ENCODE measurements at regions not wholly inside any gene's neighbourhood (a gene's known extent, or its start where the extent isn't known, plus 50 kb on each side); places are given as distances from the start of the nearest gene placed in this dataset.
"Not testable (repeated sequence)": the region's sequence is repeated elsewhere in the genome, so short reads cannot be mapped to it uniquely, and the experiment has no call there.

DNA sequence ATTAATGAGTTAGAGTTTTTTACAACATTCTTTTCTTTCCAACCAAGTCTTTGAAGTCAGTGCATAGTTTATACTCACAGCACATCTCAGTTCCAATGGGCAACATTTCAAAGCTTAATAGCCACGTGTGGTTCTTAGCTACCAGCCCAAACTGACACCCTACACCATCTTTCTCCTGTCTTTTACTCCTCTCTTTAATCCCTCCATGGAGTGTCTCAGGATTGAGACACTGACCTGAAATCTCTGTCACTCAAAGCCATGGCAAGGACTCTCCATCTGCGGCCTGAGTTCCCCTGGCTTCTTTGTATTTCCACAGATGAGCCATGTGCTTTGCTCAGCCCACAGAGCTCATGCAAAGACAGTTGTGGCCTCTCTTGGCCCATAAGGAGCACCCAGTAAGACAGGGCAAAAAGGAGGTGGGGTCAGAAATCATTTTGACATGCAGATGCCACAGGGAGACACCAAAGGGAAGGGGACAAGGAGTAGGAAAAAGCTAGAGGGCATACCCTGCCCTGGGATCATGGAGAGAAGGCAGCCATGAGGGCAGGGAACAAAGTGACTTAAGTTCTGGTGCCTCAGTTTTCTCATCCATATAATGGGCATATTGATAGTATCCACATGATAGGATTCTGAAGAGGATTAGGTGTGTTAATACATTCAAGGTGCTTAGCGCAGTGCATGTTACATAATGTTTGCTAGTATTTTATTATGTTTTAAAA lies 493.6 kb upstream of the PROK2 start:
- no peak for DNase-seq (ENCODE audit: low spot score)

DNA sequence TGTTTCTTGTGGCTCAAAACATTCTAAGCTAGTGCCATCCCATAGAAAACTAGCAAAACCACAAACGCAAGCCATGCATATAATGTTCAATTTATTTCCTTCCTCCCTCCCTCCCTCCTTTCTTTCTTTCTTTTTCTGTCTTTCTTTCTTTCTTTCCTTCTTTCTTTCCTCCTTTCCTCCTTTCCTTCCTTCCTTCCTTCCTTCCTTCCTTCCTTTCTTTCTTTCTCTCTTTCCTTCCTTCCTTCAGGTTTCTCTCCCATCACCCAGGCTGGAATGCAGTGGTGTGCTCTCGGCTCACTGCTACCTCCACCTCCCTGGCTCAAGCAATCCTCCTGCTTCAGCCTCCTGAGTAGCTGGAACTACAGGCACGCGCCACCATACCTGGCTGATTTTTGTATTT lies 492.8 kb upstream of the PROK2 start:
- DNase-seq (ENCODE audit: low spot score) = no peak

DNA sequence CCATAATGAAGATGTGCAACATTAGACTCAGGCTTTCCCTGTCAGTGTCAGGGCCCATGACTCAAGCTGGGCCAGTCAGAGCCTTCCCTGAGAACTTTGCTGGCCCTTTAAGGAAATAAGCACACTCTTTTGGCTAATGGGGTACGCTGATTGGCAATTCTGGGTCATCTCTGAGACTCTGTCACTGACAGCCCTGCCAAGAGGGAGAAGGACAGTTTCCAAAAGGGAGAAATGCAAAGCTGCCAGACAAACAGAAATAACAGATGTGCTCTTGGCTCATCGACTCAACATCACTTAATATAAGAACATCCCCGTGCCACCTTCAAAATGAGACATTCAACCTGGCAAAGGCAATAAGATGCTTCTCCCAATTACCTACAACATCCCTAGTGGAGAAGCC lies 491.9 kb upstream of the PROK2 start:
- no peak for DNase-seq (ENCODE audit: low spot score)

DNA sequence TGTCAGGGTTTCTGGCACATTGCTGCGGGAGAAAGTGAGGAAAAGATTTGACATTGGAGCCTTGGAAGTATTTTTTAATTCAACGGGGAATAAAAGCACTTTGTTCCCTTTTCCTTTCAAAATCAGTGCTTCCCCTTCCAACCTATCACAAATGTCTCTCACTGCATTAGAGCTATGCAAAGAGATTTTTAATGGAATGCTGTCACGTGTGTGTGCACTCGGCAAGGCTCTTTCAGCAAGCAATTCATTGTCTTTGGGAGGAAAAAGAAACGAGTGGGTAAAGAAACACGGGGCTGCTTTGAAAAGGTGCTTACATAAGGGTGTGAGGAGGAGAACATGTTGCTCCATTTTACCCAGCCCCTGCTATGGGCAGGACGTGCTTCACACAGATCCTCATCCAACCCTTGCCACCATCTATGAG lies 490.4 kb upstream of the PROK2 start:
- peak; percentile 96 for DNase-seq (ENCODE audit: low spot score)

DNA sequence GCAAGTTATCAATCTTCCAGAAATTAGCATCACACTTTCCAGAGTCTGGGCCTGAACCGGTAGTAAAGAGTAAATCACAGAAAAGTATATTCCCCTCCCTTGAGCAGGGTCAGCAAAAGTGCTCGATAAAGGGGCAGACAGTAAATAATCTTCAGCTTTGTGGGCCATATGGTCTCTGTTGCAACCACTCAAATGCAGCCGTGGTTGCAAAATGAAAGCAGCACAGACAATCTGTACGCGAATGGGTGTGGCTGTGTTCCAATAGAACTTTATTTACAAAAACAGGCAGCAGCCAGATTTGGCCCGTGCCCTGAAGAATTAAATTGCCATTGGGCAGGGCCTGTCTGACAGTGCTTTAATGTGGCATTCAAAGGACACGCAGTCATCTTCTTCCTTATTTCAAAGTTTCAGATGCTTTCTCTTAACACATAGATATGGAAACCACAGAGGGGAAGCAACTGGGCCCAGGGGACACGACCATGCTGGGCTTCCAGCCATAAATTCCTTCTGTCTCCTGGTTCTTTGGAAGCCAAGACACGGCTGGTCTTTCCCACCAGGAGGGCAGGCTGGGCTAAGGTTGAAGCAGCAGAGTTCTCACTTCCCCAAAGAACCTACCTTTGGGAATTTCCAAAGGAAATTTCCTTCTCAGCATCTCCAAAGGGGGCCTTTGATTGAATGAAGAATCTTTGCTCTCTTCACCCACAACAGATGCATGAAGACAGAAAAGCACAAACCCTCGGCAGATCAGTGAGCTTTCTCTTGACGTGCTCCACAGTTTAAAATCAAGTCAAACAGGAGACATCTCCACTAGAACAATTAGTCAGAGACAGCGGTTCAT lies 489.8 kb upstream of the PROK2 start:
- DNase-seq (ENCODE audit: low spot score) = peak; percentile 72

DNA sequence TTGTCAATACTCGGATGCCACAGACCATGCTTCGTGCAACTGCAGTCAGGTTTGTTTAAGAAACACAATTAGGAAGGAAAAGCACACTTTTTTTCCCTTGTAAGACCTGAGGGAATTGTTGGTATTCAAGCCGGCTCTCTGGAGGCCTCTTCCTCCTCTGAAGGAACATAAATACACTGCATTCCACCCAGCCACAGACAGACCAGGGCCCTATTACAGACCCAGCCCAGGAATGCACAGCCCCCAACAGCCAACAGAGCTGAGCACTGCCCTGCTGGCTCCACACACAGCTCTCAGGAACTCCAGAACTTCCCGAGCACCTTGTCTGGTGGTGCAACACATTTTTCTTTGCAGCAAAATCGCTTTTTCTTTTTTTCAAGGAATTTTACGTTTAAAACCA lies 488.7 kb upstream of the PROK2 start:
- DNase-seq (ENCODE audit: low spot score) = no peak

DNA sequence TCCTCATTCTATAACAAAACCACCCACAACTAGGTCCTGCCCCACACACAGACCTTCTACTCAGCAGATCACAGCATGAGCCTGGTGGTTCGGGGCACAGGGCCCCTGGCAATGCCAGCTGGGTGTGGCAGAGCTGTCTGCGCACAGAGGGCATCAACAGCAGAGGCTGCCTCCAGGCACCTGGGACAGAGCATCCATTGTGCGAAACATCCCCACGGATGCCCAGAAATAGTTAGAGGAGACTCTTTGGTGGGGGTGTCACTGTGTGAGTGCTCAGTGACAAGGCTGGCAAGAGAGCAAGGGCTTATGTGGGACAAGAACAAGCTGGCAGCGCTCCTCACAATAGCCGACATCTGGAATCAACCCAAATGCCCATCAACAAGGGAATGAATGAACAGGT lies 487.4 kb upstream of the PROK2 start:
- peak; percentile 90 for DNase-seq (ENCODE audit: low spot score)

DNA sequence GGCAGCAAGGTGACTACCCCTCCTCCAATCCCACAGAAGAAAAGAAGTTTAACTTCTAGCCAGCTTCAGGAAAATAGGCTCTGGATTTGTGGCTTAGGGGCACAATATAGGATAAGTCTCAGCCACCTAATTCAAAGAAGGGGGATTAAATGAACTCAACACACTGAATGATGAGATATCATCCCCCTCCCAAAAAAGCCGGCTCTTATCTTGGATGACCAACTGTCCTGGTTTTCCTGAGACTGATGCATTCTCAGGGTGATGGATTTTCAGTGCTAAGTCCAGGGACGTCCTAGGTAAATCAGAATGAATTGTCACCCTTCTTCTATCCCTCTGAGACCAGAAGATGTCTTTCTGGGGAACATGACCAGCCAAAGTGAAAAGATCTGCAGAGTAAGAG lies 487.0 kb upstream of the PROK2 start:
- DNase-seq (ENCODE audit: low spot score) = no peak

DNA sequence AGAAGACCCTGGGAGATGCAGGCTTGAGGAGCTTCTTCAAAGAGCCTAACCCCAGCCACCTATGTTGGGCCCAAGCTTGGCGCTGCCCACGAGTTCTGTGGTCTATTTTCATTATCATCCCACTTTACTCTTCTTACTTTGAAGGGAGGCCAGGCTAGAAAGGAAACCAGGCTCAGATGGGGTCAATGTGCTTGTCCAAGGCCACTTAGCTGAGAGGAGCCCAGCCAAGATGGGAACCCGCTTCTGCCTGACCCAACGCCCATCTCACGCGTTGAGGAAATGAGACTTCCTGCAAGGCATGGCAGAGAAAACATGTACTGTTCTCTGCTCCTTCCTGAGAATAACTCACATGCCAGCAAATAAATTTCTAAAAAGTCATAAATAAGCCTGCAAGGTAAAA lies 486.3 kb upstream of the PROK2 start:
- no peak for DNase-seq (ENCODE audit: low spot score)

DNA sequence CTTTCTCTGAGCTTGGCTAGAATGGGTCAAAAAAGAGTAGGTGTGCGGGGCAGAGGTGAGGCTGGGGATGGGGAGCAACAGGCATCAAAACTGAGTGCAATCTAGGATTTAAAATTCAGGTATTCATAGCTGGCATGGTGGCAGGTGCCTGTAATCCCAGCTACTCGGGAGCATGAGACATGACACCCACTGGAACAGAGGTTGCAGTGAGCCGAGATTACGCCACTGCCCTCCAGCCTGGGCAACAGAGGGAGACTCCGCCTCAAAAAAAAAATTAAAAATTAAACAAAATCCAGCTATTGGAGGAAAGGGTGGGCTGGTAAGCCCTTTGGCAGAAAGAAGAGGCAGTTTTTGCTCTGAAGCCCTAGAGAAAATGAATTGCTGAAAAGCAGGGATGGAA lies 485.8 kb upstream of the PROK2 start:
- DNase-seq (ENCODE audit: low spot score) = no peak

DNA sequence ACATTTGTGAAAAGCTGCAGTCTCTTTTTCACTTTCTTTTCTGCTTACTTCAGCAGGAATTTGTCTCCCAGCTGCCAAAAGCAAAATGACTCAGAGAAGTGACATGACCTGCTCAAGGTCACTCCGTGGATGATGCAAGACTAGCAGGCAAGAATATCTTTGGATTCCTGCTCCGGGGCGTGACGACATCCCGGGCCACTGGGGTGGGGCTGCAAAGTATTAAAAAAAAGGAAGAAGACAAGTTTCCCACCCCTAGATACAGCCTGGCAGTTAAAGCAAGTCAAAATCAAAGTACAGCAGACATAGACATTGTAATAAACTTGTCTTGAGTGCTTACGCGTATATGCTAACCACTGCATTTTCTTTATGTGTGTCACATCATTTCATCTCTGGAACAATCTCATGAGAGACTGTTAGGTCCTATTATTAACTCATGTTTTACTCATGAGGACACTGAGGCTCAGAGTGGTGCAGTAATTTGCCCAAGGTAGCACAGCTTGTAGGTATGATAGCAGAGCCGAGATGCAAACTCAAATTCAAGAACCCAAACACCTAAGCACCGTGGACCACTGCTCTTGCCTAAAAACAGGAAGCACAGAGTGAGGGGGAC lies 485.2 kb upstream of the PROK2 start:
- no peak for DNase-seq (ENCODE audit: low spot score)

DNA sequence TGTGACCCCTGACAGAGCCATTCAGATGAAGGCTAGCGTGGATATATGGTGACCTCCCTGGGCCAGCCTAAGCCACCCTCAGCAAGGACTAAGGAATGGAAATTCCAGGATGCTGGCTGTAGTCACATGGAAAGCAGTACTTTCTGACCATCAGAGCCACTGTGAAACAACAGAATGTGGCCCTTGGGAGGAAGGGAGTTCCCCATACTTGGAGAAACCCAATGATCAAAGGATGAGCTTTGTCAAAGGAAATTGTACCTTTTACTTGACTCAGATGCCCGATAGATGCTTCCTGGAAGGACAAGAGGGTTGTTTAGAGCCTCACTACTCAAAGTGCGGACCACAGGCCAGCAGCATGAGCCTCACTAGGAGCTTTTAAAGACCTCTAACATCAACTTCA lies 484.5 kb upstream of the PROK2 start:
- no peak for DNase-seq (ENCODE audit: low spot score)

DNA sequence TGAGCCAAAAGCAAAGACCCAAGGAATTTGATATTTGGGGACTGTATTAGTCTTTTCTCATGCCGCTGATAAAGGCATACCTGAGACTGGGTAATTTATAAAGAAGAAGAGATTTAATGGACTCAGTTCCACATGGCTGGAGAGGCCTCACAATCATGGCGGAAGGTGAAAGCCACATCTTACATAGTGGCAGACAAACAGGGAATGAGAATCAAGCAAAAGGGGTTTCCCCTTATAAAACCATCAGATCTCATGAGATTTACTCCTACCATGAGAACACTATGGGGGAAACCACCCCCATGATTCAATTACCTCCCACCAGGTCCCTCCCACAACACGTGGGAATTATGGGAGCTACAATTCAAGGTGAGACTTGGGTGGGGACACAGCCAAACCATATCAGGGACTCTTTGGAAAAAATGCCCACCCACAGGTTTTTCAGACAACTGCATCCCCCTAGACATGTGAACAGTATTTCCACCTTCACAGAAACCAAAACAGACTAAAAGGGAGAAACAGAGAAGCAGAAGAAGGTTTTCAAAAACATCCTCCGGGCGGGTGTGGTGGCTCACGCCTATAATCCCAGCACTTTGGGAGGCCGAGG lies 482.1 kb upstream of the PROK2 start:
- DNase-seq (ENCODE audit: low spot score) = not testable (repeated sequence)

DNA sequence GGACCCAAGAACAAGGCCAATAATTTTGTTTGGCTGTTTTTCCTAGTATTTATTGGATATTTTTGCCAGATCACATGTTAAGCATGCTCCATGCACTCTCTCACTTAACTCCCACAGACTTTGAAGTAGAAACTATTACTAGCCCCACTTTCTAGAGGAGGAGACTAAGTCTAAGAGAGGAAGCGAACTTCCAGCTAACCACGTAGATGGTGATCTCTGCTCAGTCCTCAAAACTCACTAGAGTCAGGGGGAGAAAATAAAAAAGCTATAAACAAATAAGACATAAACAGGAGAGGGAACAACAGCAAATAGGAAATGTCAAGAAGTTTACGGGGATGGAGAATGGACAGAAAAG lies 481.0 kb upstream of the PROK2 start:
- DNase-seq (ENCODE audit: low spot score) = no peak

DNA sequence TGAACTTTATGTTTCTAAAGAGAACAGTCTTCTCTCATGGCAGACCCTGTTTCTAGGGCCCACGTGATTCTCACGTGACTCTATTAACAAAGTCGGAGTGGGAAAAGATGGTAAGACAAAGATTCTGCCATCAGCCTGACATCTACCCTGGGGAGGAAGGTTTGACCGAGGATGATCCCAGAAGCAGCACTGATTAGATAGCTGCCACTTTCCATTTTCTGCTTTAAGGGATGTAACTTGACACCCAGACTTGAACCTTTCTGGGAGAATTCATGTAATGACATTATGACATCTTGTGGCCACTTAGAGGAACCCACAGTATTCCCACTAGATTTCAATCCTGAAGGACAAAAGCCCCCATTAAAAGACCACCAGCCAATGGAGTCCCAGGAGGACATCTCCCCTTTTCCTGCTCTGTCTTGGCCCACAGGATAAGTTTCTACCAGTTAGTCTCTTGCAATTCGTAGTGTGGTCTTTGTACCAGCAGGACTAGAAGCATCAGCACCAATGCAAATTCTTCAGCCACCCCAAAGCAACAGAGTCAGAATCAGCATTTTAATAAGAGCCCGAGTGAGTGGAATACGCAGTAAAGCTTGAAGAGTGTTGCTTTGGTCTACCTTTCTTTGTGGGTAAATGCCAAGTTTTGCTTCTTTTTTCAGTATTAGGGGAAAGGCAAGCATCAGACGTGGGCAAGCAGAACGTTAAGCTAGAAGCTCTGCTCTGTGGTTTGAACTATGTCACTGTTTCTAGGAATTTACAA lies 480.5 kb upstream of the PROK2 start:
- DNase-seq (ENCODE audit: low spot score) = no peak

DNA sequence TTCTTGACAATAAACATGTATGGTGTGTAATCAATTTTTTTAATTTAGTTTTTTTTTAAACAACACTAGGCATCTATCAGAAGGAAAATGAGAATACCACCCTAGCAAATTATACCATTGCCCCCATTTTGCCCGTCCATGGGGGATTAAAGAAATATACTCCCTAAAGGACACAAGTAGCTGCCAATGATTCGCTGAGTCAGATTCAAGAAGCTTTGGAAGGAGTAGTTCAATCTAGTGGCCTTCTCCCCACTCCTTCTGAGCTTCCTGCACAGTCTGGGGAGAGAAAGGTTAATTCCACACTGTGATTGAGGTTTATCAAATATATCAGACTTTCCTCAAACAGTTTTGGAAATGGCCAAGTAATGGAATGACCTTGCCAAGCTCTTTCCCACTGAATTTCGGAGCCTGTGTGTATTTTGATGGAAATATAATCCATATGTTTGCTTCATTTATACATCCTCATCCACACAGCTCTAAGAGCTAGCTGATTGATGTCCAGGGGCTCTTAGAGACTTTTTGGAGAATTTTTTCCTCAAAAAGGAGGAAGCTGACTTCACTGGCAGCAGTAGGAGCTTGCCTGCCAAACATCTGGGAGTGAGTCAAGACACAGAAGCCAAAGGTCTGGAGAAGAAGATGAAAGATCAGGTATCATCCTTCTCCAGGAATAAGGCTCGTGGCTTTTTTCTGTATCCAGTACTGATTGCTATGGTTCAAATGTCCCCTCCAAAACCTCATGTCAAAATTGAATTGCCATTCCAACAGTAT lies 478.5 kb upstream of the PROK2 start:
- no peak for DNase-seq (ENCODE audit: low spot score)

DNA sequence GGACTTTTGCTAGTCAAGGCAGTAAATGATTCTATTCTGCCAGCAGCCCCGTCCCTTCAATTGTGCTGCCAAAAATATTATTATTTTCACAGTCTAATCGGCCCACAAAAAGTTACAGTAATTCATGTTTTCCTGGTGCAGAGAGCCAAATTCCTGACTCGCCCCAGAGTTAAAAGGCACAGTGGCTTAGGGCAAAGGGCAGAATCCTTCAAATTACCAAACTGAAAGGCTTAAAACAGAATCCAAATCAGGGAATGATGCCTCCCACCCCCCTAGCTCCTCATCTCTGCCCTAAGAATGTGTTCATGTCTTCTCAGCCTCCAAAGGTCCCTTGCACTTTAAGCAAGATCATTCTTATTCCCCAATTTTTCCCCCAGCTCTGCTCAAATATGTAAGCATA lies 477.8 kb upstream of the PROK2 start:
- no peak for DNase-seq (ENCODE audit: low spot score)

DNA sequence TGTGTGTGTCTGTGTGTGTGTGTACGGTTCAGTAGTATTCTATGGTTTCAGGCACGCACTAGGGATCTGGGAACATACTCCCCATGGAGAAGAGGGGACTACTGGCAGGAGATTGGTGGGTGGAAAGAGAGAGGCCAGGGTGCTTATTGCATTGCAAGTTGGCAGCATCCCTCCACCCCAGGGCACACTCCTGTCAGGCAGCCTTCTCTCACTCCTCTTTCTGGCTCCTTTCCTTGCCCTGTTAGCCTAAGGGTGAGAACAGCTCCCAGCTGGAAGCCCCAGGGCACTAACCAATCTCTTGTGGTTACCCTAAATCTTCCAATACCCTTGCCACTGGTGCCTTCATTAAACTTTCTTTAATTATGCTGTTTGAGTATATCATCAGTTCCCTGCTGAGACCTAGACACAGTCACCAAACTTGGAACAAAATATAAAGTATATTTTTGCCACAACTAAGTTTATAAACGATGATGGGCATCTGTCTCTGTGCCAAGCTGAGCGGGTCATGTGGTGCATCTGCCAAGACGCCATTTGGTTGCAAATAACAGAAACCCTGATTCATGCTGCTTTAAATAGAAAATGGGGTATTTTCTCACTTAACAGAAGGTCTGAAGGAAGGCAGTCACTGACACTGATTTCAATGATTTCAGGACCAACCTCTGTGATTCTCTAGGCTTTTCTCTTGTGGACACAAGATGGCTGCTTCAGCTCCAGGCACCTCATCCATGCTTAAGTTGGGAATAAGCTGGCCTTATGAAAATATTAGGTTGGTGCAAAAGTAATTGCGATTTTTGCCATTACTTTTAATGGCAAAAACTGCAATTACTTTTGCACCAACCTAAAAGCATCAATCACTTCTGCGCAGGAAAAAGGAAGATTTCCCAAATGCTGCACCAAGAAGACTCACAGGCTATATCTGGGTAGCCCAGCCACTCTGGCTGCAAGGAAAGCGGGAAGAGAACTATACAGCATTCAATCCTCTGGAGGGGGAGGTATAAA lies 476.9 kb upstream of the PROK2 start:
- DNase-seq (ENCODE audit: low spot score) = no peak

DNA sequence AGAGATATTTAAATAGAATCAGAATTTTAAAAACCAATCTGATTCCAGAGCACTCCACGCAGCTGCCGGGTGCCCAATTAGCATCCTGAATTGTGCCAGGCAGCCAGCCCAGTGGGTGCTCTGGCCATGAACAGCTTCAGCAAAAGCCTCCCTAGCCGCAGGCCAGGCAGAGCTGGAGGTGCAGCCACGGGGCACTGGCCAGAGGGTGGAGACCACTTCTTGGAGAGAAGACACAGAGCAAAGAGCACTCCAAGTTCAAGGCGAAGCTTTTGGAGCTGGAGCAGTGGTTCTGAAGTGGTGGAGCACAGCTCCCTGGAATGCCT lies 475.6 kb upstream of the PROK2 start:
- DNase-seq (ENCODE audit: low spot score) = no peak

Measured in pons (tissue), 1 donor.